Trophoblast cell (in vitro differentiated cells and primary cell): ENCODE measurements at regions not wholly inside any gene's neighbourhood (a gene's known extent, or its start where the extent isn't known, plus 50 kb on each side); places are given as distances from the start of the nearest gene placed in this dataset.

ENCODE experiments used
- DNase-seq, 2 donors: peaks; one replicate each; pipeline ENCODE4 v3.0.0-alpha.2; 2016
- H2AFZ ChIP-seq: 2 replicates; pipeline ENCODE4 v1.6.1; 2013; ENCODE audit warnings: low read length, moderate library complexity, mild to moderate bottlenecking; ENCODE audit not compliant: insufficient read depth, poor library complexity
- H2AK5ac ChIP-seq: 2 replicates; pipeline ENCODE4 v1.6.1; 2013; ENCODE audit warnings: mild to moderate bottlenecking, low read length
- H2BK120ac ChIP-seq: 2 replicates; pipeline ENCODE4 v1.6.1; 2013; ENCODE audit warnings: low read length, mild to moderate bottlenecking, moderate library complexity; ENCODE audit not compliant: insufficient read depth, poor library complexity
- H2BK12ac ChIP-seq: 2 replicates; pipeline ENCODE4 v1.6.1; 2013; ENCODE audit warnings: mild to moderate bottlenecking, low read length, moderate library complexity
- H2BK5ac ChIP-seq: 2 replicates; pipeline ENCODE4 v1.6.1; 2013; ENCODE audit warnings: low read length, low read depth, moderate library complexity, mild to moderate bottlenecking; ENCODE audit not compliant: poor library complexity
- H3K14ac ChIP-seq: 2 replicates; pipeline ENCODE4 v1.6.1; 2013; ENCODE audit warnings: mild to moderate bottlenecking, low read length
- H3K18ac ChIP-seq: 2 replicates; pipeline ENCODE4 v1.6.1; 2013; ENCODE audit warnings: mild to moderate bottlenecking, low read length
- H3K23ac ChIP-seq: 2 replicates; pipeline ENCODE4 v1.6.1; 2013; ENCODE audit warnings: low read length
- H3K27ac ChIP-seq: 2 replicates; pipeline ENCODE4 v1.5.1; 2013; ENCODE audit warnings: low read depth, mild to moderate bottlenecking, inconsistent platforms, low read length, moderate library complexity
- H3K27me3 ChIP-seq: 2 replicates; pipeline ENCODE4 v1.6.1; 2013; ENCODE audit warnings: inconsistent platforms, mild to moderate bottlenecking, low read length, moderate library complexity; ENCODE audit not compliant: insufficient read depth
- H3K36me3 ChIP-seq, 2 experiments: 1 replicate in 1 of 2; 2 replicates in 1 of 2; pipeline ENCODE4 v1.6.1; 2013; ENCODE audit warnings: low read length in 2 of 2, mild to moderate bottlenecking in 2 of 2, moderate library complexity in 1 of 2; ENCODE audit not compliant: insufficient read depth in 2 of 2, control insufficient read depth in 1 of 2
- H3K4ac ChIP-seq: 2 replicates; pipeline ENCODE4 v1.6.1; 2013; ENCODE audit warnings: low read depth, mild to moderate bottlenecking, low read length, moderate library complexity
- H3K4me1 ChIP-seq, 2 experiments: 1 replicate in 1 of 2; 2 replicates in 1 of 2; pipeline ENCODE4 v1.6.1; 2013; ENCODE audit warnings: low read length in 2 of 2, mild to moderate bottlenecking in 2 of 2, moderate library complexity in 1 of 2; ENCODE audit not compliant: insufficient read depth in 2 of 2, control insufficient read depth in 1 of 2
- H3K4me2 ChIP-seq: 2 replicates; pipeline ENCODE4 v1.6.1; 2013; ENCODE audit warnings: inconsistent platforms, mild to moderate bottlenecking, low read length, moderate library complexity
- H3K4me3 ChIP-seq: 2 replicates; pipeline ENCODE4 v1.5.1; 2013; ENCODE audit warnings: mild to moderate bottlenecking, low read depth, low read length, inconsistent platforms
- H3K79me1 ChIP-seq: one replicate; pipeline ENCODE4 v1.6.1; 2013; ENCODE audit warnings: low read length
- H3K79me2 ChIP-seq: 2 replicates; pipeline ENCODE4 v1.6.1; 2013; ENCODE audit warnings: low read length, mild to moderate bottlenecking; ENCODE audit not compliant: control insufficient read depth, insufficient read depth, poor library complexity
- H3K9ac ChIP-seq: 2 replicates; pipeline ENCODE4 v1.6.1; 2013; ENCODE audit warnings: mild to moderate bottlenecking, low read length
- H3K9me3 ChIP-seq: 2 replicates; pipeline ENCODE4 v1.6.1; 2013; ENCODE audit warnings: low read depth, mild to moderate bottlenecking, control low read depth, inconsistent platforms, low read length; ENCODE audit not compliant: insufficient read depth
- H4K12ac ChIP-seq: 2 replicates; pipeline ENCODE4 v1.6.1; 2013; ENCODE audit warnings: low read depth, mild to moderate bottlenecking, low read length, moderate library complexity
- H4K8ac ChIP-seq: 2 replicates; pipeline ENCODE4 v1.6.1; 2013; ENCODE audit warnings: low read depth, mild to moderate bottlenecking, low read length, moderate library complexity
- H4K91ac ChIP-seq: one replicate; pipeline ENCODE4 v1.6.1; 2013; ENCODE audit warnings: low read depth, mild to moderate bottlenecking, low read length, moderate library complexity
- WGBS: extraction: QIAGEN DNeasy Blood & Tissue Kit; methylation state at CpG from one replicate; pipeline ENCODE4 v1.1.7; 2013; ENCODE audit warnings: missing lambda C conversion rate; ENCODE audit not compliant: insufficient read length, insufficient coverage; ENCODE audit errors: extremely low coverage; 5-methylcytosine and 5-hydroxymethylcytosine counted together

- H4K8ac ChIP-seq: no peak overlapping the region
- no CpG with 5 or more reads among the region's 5 CpGs for WGBS
- H2AK5ac ChIP-seq: no peak overlapping the region
- H3K9me3 ChIP-seq: no peaks in the 10 kb centered on the region
- no peak overlapping the region for H4K91ac ChIP-seq
- no peak overlapping the region for H3K9ac ChIP-seq
- no peak overlapping the region for H4K12ac ChIP-seq
- no peak overlapping the region for H3K14ac ChIP-seq
- no peak overlapping the region for H2BK12ac ChIP-seq
- no peak overlapping the region for H3K23ac ChIP-seq
- peaks cover 2 to 19% of the 10 kb centered on the region in 2 experiments for H3K4me1 ChIP-seq
- H2BK5ac ChIP-seq: no peak overlapping the region
- H3K79me1 ChIP-seq: peaks cover 16% of the 10 kb centered on the region
- H3K4ac ChIP-seq: no peak overlapping the region
- H2BK120ac ChIP-seq: no peak overlapping the region
- no peak for DNase-seq
- no peaks in the 10 kb centered on the region for H3K36me3 ChIP-seq
- no peak overlapping the region for H3K4me3 ChIP-seq
- no peak overlapping the region for H3K18ac ChIP-seq
- no peak overlapping the region for H3K4me2 ChIP-seq
- no peaks in the 10 kb centered on the region for H3K27me3 ChIP-seq
- H3K27ac ChIP-seq: no peak overlapping the region
- no peaks in the 10 kb centered on the region for H3K79me2 ChIP-seq
- no peak overlapping the region for H2AFZ ChIP-seq
Measured at GRCh38 chr10:3672220-3672619, 112.8 kb downstream of the KLF6 start.

DNA sequence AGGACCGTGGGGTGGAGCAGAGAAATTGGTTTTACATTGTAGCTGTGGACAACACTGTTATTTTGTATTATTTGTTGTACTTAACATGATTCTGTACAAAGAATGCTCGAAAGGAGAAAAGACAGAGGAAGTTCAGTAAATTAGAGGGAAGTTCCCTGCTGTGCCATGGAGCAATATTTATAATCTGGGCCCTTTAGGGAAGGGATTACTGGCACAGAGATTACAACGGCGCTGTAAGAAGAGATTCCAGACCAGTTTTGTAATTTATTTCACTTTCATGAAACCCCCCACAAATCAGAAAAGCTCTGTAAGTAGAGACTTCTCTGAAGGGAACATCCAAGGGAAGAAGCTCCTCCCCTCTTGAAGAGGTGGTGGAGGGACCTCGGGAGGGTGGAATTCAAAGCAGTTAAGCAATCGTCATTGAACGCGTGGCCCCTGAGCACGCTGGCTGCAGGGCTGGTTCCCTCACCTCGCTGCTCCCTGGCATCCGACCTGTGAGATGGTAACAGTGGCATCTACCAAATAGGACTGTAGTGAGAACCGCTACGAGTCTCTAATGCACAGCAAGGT lies 113.5 kb downstream of the KLF6 start:
- H3K4me2 ChIP-seq: no peak overlapping the region
- H3K4ac ChIP-seq: no peak overlapping the region
- H4K91ac ChIP-seq: peak overlapping the region; percentile 17
- H4K12ac ChIP-seq: no peak overlapping the region
- H3K14ac ChIP-seq: no peak overlapping the region
- no peak overlapping the region for H3K27ac ChIP-seq
- H3K18ac ChIP-seq: no peak overlapping the region
- peak overlapping the region; percentile 63 for H2BK12ac ChIP-seq
- peak overlapping the region; percentile 2 for H2AK5ac ChIP-seq
- no peaks in the 10 kb centered on the region for H3K27me3 ChIP-seq
- no peaks in the 10 kb centered on the region for H3K79me2 ChIP-seq
- H4K8ac ChIP-seq: no peak overlapping the region
- peak overlapping the region; percentile 55 for H2BK120ac ChIP-seq
- H3K9ac ChIP-seq: no peak overlapping the region
- no CpG with 5 or more reads among the region's 13 CpGs for WGBS
- no peak overlapping the region for H3K23ac ChIP-seq
- DNase-seq: peak; percentile 41 to 62
- H3K4me1 ChIP-seq: peaks cover 2 to 19% of the 10 kb centered on the region in 2 experiments
- no peak overlapping the region for H2AFZ ChIP-seq
- H3K9me3 ChIP-seq: no peaks in the 10 kb centered on the region
- H3K79me1 ChIP-seq: peaks cover 20% of the 10 kb centered on the region
- H3K36me3 ChIP-seq: no peaks in the 10 kb centered on the region
- no peak overlapping the region for H2BK5ac ChIP-seq
- no peak overlapping the region for H3K4me3 ChIP-seq

DNA sequence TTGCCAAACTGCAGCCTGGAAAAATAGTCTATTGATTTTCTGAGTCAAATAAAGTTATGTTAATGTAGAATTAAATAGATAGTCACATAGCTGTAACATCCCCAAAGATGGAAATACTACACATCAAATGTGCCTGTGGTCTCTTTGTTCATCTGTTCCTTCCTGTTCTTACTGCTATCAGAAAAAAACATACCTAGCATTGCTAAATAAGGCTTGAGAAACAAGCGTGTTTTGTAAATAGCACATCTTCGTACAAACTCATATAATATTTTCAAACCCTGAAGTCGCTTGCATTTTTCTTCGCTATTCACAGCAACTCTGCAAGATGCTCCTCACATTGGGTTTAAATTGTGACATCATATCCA lies 116.1 kb downstream of the KLF6 start:
- Histone ChIP-seq H3K4me1 (peaks cover 4 to 19% of the 10 kb centered on the region in 2 experiments), H2AK5ac (no peak overlapping the region), H3K9me3 (no peaks in the 10 kb centered on the region), H3K4ac (no peak overlapping the region), H3K23ac (no peak overlapping the region), H3K27me3 (no peaks in the 10 kb centered on the region), H2BK5ac (no peak overlapping the region), H3K9ac (no peak overlapping the region), H4K91ac (peak overlapping the region; percentile 66), H3K14ac (no peak overlapping the region), H3K79me2 (no peaks in the 10 kb centered on the region), H3K18ac (no peak overlapping the region), H3K4me3 (no peak overlapping the region), H3K27ac (peak overlapping the region; percentile 67), H2AFZ (no peak overlapping the region), H3K36me3 (no peaks in the 10 kb centered on the region), H3K4me2 (peak overlapping the region; percentile 53), H4K8ac (no peak overlapping the region), H2BK120ac (no peak overlapping the region), H2BK12ac (no peak overlapping the region), H4K12ac (no peak overlapping the region), H3K79me1 (peaks cover 30% of the 10 kb centered on the region)
- WGBS: no CpG with 5 or more reads among the region's 4 CpGs
- DNase-seq: peak in 1 of 2 donors; percentile 82

GRCh38 chr10:3668276-3668965 lies 116.6 kb downstream of the KLF6 start:
- Histone ChIP-seq H3K79me1 (peaks cover 30% of the 10 kb centered on the region), H3K27ac (peak overlapping the region; percentile 67), H4K12ac (no peak overlapping the region), H3K79me2 (no peaks in the 10 kb centered on the region), H4K8ac (no peak overlapping the region), H2BK120ac (no peak overlapping the region), H3K27me3 (no peaks in the 10 kb centered on the region), H3K9ac (no peak overlapping the region), H2BK5ac (no peak overlapping the region), H3K14ac (no peak overlapping the region), H3K4me2 (peak overlapping the region; percentile 53), H4K91ac (peak overlapping the region; percentile 66), H3K9me3 (no peaks in the 10 kb centered on the region), H3K36me3 (no peaks in the 10 kb centered on the region), H2AK5ac (no peak overlapping the region), H3K4me1 (peaks cover 4 to 19% of the 10 kb centered on the region in 2 experiments), H3K18ac (no peak overlapping the region), H3K23ac (no peak overlapping the region), H2AFZ (no peak overlapping the region), H3K4me3 (no peak overlapping the region), H2BK12ac (no peak overlapping the region), H3K4ac (no peak overlapping the region)
- peak; percentile 94 to 95 for DNase-seq
- no CpG with 5 or more reads among the region's 21 CpGs for WGBS
